HG03520 (cell line): ENCODE measurements at regions not wholly inside any gene's neighbourhood (a gene's known extent, or its start where the extent isn't known, plus 50 kb on each side); places are given as distances from the start of the nearest gene placed in this dataset.
"Not testable (repeated sequence)": the region's sequence is repeated elsewhere in the genome, so short reads cannot be mapped to it uniquely, and the experiment has no call there.

Experiments
- ATAC-seq: cut with Tn5 transposase; IDR thresholded peaks from one replicate; pipeline ENCODE4 v1.9.1; 2021; ENCODE audit warnings: mild to moderate bottlenecking, moderate library complexity; ENCODE audit not compliant: unreplicated experiment

DNA sequence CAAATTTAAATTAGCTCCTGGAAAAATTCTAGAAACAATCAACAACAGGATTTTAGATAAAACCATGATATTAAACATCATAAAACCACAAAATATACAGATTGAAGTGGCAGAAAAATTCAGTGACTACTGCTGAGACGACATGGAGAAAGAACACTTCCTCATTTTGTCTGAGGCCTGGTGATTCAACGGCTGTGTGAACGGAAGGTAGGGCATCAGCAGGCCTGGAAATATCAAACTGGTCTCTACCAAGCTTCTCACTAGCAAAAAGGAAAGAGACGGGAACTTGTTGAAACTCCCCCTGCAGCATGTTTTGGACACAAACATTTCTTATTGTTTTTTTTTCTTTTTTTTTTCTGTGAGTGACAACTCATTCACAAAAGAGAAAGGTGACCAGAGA lies 58.0 kb upstream of the AHI1 start:
- no peak for ATAC-seq

DNA sequence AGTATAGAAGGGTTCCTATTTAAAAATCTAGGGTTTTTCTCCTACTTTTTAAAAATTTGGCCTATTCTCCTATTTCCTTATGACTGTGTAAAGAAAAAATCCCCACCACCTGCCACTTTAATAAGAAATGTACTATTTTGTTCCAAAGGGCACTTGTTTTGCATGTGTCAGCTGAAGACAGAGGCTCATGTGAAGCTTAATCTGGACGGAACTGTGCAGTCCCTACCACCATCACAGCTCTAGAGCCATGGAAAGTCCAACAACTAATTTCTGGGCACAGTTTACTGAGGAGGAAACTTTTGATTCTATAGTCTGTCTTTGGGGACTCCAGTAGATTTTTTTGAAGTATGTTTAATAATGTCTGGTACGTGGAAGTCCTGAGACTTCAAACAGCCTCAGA lies 60.0 kb upstream of the AHI1 start:
- ATAC-seq = no peak

DNA sequence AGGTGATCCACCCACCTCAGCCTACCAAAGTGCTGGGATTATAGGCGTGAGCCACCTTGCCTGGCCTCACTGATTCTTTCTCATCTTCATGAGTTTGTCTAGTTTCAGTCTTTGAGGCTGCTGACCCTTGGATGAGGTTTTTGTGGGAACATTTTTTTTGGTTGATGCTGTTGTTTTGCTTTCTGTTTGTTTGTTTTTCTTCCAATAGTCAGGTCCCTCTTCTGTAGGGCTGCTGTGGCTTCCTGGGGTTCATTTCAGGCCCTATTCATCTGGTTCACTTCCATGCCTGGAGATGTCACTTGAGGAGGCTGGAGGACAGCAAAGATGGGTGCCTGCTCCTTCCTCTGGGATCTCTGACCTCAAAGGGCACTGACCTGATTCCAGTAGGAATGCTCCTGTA lies 68.1 kb upstream of the AHI1 start:
- ATAC-seq = not testable (repeated sequence)

DNA sequence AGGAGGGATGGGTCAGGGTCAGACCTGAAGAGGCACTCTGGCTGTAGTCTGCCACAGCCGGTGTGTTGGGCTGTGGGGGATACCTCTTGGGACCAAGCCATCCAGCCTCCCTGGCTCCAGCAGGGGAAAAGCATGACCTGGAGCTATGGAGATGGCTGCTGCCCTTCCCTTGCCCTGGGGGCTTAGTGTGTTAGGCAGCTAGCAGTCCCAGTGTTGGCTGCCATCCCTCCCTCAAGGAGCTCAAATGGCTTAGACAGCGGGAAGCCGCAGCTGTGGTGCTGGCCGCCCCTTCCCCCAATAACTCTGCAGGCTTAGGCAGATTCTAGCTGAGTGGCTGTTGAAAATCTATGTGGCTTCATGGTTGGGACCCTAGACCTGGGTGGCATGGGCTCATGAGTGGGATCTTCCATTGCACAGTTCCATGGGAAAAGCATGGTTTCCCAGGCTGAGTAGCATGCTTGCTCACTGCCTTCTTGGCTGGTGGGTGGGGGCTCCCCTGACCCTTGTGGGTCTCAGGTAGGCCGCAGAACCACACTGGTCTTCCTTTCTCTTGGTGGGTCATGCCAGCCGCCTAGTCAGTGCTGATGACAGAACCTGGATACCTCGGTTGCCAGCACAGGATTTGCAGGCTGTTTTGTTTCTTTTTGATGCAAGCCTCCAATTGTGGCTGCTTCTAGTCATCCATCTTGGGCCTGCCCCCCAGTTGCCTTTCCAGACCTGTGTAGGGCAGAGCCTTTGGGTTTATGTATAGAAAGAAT lies 69.0 kb upstream of the AHI1 start:
- ATAC-seq = no peak

DNA sequence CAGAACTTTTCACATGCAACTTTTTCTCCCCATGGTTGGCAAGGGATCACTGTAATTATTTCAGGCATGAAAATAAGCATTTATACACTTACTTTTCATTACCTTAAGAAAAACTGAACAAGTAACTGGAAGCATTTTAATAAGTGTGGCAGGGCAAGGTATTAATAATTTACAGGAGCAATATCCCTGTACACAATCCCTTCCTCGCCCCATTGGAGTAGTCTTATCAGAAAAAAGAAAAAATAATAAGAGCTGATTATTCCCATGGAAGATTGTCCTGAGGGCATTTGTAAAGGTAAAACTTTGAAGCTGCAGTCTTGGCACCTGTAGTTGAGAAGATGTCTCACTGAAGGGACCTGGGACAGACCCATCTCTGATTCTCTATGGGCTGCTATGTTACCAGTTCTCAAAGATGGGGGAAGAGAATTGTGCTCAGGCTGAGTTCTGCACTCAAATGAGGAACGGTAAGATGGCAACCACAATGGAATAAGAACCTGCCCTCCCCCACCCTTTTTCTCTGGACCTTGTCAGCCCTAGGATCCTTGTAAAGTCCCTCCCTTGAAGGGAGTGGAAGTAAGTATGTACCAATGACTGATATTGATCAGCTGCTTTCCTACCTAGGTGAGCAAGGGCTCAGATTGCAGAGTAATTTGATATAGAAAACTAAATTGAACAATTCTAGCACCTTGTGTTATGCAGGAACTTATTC lies 70.0 kb upstream of the AHI1 start:
- no peak for ATAC-seq

DNA sequence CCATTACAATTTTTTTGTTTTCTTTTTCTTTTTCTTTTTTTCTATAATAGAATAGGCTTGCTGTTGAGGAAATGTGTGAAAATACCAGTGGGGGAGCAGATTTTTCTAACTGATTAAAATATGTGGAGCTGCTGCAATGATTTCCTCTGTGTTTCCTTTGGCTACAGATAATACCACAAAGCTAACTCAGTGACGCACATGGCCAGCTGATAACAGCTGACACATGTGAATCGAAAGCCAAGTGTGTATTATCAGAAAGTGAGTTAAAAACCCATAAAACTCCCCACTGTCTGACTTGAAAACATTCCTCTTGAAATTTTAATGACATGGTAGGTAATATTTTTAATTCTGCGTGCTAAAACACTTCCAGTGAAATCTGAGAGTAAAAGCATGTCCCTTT lies 70.8 kb upstream of the AHI1 start:
- no peak for ATAC-seq

DNA sequence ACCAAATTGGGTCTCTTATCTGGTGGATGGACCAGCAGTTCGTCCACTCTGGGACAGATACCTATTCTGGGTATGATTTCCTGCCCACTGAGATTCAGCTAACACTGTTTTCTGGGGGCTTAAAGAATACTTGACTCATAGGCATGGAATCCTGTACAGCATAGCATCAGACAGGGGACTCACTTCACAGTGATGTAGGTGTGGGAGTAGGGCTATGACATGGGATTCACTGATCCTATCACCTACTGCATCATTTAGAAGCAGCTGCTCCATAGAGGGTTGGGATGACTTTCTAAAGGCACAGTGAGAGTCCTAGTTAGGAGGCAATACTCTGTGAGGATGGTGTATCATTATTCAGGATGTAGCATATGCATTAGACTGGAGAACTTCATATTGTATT lies 74.5 kb upstream of the AHI1 start:
- no peak for ATAC-seq

DNA sequence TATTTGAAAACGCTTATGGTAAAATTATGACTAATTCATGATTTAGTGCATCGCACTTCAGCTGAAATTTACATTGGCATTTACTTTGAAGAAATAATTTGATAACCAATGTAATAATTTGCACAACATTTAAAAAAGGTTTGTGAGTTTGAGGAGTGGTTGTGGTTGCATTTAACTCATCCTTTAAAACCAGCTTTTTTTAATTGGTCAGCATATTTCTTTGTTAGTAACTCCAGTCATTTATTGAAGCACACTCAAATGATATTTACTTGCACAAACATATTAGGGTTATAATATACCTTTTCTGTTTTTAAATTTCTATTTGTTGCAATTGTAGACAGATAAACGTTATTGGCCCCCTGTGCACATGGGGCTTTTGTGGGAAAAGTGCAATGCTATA lies 78.1 kb upstream of the AHI1 start:
- no peak for ATAC-seq

DNA sequence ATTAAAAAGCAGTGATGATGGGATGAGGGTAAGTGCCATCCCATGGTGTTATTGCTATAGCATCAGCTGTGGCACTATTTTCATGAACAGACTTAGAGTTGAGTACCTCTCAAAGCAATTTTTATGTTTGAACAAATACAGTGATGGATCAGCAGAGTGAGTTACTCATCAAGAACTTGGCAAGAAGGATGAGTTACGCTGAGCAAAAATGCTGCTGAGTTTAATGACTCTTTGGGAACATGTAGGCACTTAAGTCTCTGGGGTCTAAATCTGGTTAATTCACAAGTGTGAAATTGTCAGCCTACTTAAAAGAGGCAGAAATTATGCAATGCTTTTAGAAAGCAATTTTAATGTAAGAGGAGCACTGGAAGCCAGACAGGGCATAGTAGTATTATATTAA lies 78.5 kb upstream of the AHI1 start:
- ATAC-seq = no peak

DNA sequence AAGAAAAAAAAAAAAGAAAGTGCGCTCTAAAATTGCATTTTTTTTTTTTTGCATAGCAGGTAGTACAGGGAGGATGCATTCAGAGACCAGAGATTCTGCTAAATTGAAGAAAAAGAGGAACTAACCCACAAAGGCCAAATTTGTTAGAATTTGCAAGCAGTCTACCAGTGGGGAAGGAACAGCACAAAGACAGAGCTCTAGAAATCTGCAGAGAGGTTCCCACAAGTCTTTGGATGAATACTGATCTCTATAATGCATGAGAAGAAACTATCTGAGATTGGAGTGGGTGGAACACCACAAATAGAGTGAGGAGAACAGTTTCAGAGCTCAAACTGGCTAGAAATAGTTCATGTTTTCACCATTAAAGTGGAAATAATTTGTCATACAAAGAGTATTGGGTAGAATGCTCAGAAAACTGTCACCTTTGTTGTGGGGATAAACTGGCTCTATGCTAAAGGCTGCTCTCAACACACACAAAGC lies 79.6 kb upstream of the AHI1 start:
- ATAC-seq = peak; percentile 92

DNA sequence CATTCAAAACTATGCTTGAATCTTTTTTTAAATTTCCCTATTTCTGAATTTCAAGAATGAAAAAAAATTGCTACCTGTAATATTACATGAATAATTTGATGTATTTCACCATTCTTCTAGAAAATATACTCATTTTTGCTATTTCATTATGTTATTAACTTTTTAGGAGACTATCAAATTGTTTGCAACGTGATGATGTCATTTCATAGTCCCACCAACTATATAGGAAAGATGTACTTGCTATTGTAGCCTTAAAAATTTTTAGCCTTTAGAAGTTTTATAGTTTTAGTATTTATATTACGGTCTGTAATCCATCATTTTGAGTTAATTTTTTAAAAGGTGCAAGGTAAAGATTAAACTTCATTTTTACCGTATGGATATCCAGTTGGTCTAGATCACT lies 81.4 kb upstream of the AHI1 start:
- ATAC-seq = no peak

DNA sequence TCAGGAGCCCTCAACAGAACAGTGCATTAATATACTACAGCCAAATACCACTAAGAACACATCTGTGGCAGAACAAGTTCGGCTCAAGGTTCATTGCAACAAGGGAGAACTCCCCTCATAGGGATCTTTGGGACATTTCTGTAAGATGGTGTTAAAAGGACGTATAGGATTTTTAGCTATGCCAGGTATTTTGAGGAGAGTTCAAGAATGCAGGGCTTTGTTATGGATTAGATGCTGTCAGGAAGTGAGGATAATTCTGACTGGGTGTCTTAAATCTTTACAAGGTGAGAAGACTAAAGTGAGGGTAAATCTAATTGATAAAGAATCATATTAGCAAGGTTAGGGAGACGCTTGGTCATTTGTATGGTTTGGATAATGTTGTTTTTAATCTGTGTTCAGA lies 83.7 kb upstream of the AHI1 start:
- no peak for ATAC-seq

DNA sequence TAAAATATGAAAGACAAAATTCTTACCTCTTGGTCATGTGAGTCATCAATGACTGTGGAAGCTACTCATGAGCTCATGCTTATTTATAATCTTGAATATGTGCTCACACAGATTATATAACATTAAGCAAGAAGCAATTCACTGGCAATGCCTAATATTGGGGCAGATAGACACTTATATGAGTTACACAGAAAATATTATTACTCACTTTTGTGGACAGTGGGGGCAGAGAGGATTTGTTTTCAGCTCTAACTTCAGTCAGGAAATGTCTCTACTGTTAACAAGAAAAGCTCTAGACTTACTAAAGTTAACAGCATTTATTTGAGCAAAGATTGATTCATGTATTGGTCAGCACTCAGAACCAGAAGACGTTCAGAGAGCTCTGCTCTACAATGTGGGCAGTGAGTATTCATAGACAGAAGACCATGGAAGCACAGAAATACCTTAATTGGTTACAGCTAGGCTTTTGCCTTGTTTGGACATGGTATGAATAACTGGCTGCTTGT lies 85.8 kb upstream of the AHI1 start:
- no peak for ATAC-seq

DNA sequence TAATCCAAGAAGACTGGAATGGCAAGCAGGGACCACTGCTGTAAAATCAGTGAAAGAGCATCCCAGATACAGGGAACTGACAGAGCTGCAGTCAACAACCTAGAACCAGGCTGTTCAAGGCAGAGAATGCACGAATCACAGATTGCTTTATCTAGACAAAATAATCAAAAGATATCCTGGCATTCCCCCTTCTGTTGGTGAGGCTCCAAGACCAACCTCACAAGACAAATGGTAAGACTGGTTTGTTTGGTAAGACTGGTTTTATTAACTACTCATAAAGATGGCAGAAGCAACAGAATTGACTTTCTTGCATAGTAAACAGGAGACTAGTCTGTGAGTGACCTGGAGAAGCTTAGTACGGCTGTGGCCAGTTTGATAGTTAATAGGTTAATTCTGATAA lies 88.8 kb upstream of the AHI1 start:
- ATAC-seq = no peak

DNA sequence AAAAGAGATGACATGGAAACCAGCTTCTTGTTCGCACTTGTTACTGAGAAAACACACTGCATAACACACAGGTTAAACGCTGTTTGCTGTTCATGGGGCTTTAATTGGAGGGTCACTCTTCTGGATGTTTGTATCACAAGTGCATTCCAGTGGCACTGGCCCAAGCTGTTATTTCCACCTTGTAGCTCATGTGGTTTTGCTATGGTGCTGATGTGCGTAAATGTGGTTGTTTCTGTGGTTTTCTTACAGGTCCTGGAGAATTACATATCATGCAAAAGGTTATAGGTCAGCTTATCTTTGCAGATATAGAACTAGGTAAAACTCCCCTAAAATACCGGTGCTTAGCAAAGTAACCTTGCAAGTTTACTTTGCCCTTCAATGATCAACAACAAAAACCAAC lies 89.3 kb upstream of the AHI1 start:
- no peak for ATAC-seq

DNA sequence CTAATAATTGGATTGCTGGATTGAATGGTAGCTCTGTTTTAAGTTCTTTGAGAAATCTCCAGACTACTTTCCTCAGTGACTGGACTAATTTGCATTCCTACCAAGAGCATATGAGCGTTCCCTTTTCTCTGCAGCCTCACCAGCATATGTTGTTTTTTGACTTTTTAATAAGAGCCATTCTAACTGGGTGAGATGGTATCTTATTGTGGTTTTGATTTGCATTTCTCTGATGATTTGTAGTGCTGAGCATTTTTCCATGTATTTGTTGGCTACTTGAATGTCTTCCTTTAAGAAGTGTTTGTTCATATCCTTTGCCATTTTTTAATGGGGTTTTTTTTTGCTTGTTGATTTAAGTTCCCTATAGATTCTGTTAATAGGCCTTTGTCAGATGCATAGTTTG lies 94.7 kb upstream of the AHI1 start:
- ATAC-seq = no peak

DNA sequence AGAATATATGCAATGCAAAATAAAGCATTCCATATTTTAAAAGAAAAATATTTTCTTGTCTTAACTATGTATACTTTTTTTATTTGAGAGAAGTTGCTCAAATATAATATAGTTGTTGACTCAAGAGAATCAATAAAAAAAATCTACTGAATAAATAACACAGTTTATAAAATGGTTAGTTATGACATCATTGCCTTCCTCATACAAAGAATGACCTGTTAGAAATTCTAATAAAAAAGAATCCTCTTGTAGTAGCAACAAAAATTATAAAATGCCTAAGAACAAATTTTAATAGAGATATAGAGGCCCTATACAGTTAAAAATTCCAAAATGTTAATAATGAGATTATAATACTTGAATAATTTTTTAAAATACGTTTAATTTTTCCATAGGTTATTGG lies 96.5 kb upstream of the AHI1 start:
- no peak for ATAC-seq

DNA sequence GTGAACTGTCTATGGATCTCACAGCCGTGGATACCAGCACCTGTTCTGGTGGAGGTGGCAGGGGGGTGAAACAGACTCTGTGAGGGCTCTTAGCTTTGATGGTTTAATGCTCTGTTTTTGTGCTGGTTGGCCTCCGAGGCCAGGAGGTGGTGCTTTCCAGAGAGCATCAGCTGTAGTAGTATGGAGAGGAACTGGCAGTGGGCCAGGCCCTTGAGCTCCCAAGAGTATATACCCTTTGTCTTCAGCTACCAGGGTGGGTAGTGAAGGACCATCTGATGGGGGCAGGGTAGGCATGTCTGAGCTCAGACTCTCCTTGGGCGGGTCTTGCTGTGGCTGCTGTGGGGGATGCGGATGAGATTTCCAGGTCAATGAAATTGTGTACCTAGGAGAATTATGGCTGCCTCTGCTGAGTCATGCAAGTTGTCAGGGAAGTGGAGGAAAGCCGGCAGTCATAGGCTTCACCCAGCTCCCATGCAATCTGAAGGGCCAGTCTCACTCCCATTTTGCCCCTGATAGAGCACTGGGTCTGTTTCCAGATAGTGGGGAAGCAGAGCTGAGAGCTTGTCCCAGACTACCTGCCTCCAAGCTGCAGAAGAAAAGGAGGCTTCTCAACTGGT lies 102.7 kb upstream of the AHI1 start:
- no peak for ATAC-seq

DNA sequence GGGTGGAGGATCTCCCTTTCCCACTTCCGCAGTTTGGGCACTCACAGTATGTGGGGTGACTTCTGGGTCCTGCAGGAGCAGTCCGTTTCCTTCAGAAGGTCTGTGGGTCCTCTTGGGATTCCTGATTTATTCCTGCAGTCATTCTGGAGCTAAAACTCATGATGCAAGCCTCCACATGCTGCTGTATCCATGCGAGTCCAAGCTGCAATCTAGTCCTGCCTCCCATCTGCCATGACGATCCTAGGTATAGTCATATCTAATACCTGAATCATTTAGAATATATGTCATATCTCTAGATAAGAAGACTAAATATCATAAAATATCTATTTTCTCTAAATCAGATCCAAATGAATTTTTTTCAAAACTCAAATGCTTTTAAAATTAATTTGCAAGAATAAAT lies 103.4 kb upstream of the AHI1 start:
- no peak for ATAC-seq

DNA sequence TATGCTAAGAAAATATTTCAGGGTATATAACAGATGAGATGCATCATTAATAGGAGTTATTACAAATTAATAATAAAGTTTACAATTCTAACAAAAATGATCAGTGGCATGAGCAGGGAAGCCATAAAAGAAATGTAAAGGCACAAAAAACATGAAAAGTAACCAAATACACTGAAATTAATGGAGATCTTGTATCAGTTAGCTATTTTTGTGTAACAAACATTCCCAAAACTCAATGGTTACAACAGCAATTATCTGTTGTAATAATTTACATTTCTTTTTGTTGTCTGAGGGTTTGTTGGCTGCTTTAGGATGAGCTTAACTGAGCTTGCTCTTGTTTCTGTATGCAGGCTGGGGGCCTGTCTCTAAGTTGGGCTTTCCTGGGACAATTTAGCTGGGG lies 104.3 kb upstream of the AHI1 start:
- no peak for ATAC-seq

DNA sequence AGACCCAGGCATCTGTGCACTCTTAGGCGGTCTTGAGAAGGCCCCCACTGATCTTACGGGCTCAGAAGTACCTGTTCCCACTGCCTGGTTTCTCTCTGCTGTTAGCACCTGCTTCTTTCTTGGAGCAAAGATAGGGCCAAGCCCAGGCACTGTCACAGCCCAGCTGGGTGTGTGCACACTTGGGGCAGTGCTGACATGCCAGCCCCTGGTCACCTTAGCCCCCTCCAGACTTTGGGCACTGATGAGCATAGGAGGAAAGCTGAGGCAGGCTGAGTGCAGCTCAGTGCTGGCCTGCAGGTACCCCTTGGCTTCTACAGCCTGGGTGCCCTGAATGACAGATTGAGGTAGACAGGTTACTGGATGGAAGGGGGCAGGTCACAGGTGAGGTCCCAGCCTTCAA lies 105.7 kb upstream of the AHI1 start:
- no peak for ATAC-seq
